Adipocyte (in vitro differentiated cells): ENCODE measurements at regions not wholly inside any gene's neighbourhood (a gene's known extent, or its start where the extent isn't known, plus 50 kb on each side); places are given as distances from the start of the nearest gene placed in this dataset.
A peak's percentile ranks its signal among the peaks of the same experiment; 100 is the strongest.

Experiments used
- DNase-seq: peaks from one replicate; pipeline ENCODE4 v3.0.0-alpha.2; 2015; ENCODE audit warnings: low read depth
- H3K27me3 ChIP-seq: replicated peaks from 2 replicates; pipeline ENCODE4 v1.7.0; 2013; ENCODE audit warnings: mild to moderate bottlenecking, low read length, moderate library complexity; ENCODE audit not compliant: control insufficient read depth, insufficient read depth
- H3K36me3 ChIP-seq: 2 replicates; pipeline ENCODE4 v1.7.0; 2013; ENCODE audit warnings: low read length, mild to moderate bottlenecking, moderate library complexity; ENCODE audit not compliant: control insufficient read depth, insufficient read depth, severe bottlenecking
- H3K4me1 ChIP-seq: 2 replicates; pipeline ENCODE4 v1.7.0; 2013; ENCODE audit warnings: mild to moderate bottlenecking, low read length, moderate library complexity; ENCODE audit not compliant: control insufficient read depth, insufficient read depth
- H3K4me3 ChIP-seq: 2 replicates; pipeline ENCODE4 v1.7.0; 2013; ENCODE audit warnings: mild to moderate bottlenecking, low read length, moderate library complexity
- H3K9ac ChIP-seq: 2 replicates; pipeline ENCODE4 v1.7.0; 2013; ENCODE audit warnings: mild to moderate bottlenecking, low read length, moderate library complexity
- H3K9me3 ChIP-seq: 2 replicates; pipeline ENCODE4 v1.7.0; 2013; ENCODE audit warnings: mild to moderate bottlenecking, low read length, moderate library complexity; ENCODE audit not compliant: control insufficient read depth

DNA sequence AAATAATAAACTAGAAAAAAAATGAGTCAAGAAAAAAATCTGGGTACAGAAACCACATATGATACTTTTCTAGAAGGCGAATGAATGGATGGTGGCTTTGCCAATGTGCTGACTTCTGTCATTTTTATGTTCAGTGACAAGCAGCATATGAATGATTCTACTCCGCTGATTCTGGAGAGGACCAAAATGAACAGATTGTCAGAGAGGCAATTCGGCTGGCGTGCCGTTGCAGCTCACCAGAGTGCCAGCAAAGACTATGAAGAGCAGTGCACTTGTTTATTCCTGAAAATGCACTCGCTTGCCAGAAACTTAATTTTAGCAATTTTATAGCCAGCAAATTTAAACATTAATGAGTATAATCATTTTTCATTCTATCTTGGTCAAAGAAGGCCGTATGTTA is 105.9 kb upstream of the NYAP2 start:
- no peak overlapping the region for H3K4me3 ChIP-seq
- no peaks in the 10 kb centered on the region for H3K4me1 ChIP-seq
- no peaks in the 10 kb centered on the region for H3K9me3 ChIP-seq
- no peak overlapping the region for H3K9ac ChIP-seq
- DNase-seq = no peak
- H3K36me3 ChIP-seq = no peaks in the 10 kb centered on the region
- peaks cover 4% of the 10 kb centered on the region for H3K27me3 ChIP-seq

DNA sequence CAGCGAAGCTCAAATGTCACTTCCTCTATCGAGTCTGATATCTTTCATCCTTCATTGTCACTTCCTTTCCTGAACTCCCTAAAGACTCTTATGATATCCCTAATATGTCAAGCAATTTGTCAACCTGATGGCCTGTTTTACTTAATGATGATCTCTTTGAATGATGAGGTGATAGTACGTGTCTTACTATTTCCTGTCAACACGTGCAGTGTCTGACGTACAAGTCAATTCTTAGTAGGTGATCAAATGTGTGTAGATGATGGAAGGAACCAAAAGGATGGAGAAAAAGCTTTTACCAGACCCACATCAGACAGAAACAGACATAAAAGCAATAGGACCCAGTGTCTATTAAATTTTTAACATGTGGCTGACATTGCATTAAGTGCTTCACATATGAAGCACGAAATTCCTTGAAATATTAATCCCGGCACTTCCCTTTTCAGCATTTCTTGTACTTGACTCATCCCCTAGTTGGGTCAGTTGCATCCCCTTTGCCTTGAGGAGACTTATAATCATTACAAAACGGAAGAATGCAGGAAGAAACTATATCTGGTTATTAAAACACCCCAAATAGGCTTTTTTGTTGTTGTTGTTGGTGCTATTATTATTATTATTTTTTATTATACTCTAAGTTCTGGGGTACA is 108.6 kb upstream of the NYAP2 start:
- no peak overlapping the region for H3K9ac ChIP-seq
- no peaks in the 10 kb centered on the region for H3K36me3 ChIP-seq
- H3K4me3 ChIP-seq = no peak overlapping the region
- no peaks in the 10 kb centered on the region for H3K4me1 ChIP-seq
- H3K27me3 ChIP-seq = peaks cover 4% of the 10 kb centered on the region
- no peak for DNase-seq
- H3K9me3 ChIP-seq = no peaks in the 10 kb centered on the region

DNA sequence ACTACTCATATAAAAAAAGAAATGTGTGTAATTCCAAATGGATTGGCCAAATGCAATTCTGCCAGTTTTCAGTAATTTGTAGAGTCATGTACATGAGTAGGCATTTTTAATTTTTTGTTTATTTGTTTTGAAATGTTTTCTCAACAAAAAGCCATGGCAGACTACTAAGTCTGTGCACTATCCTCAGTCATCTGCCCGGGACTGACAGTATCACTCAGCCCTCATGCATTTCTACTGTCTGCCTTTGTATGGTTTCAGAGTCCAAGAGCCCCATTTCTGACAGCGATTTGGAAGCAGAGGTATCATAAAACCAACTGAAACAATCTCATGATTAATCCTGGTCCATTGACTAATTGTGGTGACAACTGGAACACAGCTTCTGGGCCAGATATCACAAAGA is 109.9 kb upstream of the NYAP2 start:
- DNase-seq = no peak

DNA sequence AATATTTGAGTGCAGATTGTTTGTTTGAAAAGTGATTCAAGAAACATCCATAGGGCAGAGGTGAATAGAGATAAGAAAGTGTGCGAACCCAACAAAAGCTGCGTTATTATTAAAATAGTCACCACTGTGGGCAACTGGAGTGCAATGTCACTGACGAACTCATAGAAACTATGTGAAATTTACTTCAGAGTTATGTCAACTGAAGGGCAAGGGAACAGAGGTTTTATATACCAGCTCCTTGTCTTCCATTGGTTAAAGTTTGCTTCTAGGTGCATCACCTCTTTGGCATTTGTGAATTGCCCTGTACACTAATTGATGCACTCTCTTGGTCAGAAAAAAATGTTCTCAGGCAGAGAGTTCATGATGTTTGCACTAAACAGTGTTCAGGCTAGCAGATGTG is 110.5 kb upstream of the NYAP2 start:
- no peak overlapping the region for H3K9ac ChIP-seq

More for the DNA sequence above, 109.9 kb upstream of the NYAP2 start:
- Histone ChIP-seq H3K9me3 (no peaks in the 10 kb centered on the region), H3K27me3 (peaks cover 4% of the 10 kb centered on the region), H3K4me3 (no peak overlapping the region), H3K9ac (no peak overlapping the region), H3K4me1 (no peaks in the 10 kb centered on the region), H3K36me3 (no peaks in the 10 kb centered on the region)

DNA sequence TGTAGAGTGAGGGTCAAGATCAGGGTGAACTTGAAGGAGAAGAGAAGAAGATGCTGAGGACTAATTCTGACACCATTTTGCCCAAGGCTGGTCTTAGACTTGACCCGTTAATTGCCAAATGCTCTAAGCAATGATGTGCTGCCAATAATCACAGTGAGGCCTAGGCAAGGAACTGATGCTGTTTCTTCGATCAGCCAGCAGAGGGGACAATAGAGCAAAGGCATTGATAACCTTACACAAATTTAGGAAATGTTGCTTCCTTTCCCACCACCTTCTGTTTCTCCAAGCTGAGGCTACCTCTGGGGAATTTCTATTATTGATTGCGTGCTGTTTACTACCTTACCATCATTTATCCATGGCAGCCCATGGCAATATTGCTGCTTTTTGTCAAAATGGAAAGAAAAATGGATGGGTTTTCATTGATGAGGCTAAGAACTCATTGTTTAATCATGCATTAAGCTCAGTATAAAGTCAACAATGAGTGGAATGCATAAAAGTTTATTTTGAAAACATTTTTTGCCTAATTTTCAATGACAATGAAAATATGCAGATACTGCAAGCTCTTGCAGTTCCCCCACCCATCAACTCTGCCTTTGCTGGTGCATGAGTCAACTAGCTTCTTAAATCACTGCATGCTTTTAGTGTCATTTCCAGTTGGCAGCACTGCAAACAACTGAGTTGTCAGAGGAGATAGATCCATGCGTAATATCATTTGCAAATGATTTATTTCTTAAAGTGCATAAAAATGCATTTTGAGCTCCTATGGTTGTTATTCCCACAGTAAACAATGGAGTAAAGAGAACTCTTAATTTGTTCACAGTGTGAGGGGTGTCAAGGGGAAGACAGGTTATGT is 116.4 kb upstream of the NYAP2 start:
- no peaks in the 10 kb centered on the region for H3K36me3 ChIP-seq
- no peak overlapping the region for H3K9ac ChIP-seq
- peak; percentile 46 for DNase-seq
- no peak overlapping the region for H3K4me3 ChIP-seq
- H3K27me3 ChIP-seq = no peaks in the 10 kb centered on the region
- H3K9me3 ChIP-seq = no peaks in the 10 kb centered on the region
- peaks cover 8% of the 10 kb centered on the region for H3K4me1 ChIP-seq

More for the DNA sequence above, 110.5 kb upstream of the NYAP2 start:
- Histone ChIP-seq H3K4me1 (no peaks in the 10 kb centered on the region), H3K9me3 (no peaks in the 10 kb centered on the region), H3K4me3 (no peak overlapping the region), H3K27me3 (peaks cover 4% of the 10 kb centered on the region), H3K36me3 (no peaks in the 10 kb centered on the region)
- DNase-seq = no peak

DNA sequence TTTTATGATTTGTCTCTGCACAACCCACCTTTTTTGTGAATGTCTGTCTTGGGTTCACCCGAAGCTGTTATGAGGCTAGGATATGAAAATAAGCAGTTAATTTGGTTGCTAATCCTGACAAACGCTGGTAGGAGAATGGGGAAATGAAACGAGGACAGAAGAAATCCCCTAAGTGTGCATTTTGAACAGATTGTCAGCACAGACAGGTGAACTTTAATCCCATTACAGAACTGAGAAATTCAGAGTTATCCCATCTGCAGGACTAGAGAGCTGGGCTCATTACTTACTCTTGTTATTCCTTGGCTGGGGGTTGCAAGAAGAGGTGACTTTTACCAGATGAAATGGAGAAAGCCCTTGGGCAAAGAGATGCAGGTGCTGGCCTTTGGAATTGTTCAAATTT is 123.3 kb upstream of the NYAP2 start:
- Histone ChIP-seq H3K27me3 (no peaks in the 10 kb centered on the region), H3K36me3 (no peaks in the 10 kb centered on the region), H3K4me1 (peaks cover 5% of the 10 kb centered on the region), H3K9me3 (no peaks in the 10 kb centered on the region), H3K4me3 (no peak overlapping the region), H3K9ac (no peak overlapping the region)
- no peak for DNase-seq

DNA sequence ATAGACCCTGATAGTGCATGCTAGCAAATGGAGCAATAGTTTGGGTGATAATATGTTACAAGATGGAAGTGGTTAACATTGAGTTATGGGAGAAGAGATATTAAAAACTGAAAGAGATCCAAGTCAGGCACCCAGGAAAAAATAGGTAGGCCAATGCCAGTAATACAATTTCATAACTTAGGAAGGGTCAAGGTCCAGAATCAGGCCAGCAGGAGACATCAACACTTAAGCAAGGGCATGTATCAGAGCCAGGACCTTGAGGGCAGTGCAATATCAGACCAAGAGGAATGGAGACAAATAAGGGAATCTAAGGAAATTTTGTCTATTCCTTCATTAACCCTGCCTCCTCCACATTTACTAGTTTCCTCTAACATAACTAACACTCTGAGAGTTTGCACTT is 124.1 kb upstream of the NYAP2 start:
- H3K4me3 ChIP-seq = no peak overlapping the region
- no peak overlapping the region for H3K9ac ChIP-seq
- no peaks in the 10 kb centered on the region for H3K36me3 ChIP-seq
- no peak for DNase-seq
- no peaks in the 10 kb centered on the region for H3K9me3 ChIP-seq
- H3K4me1 ChIP-seq = peaks cover 5% of the 10 kb centered on the region
- no peaks in the 10 kb centered on the region for H3K27me3 ChIP-seq

DNA sequence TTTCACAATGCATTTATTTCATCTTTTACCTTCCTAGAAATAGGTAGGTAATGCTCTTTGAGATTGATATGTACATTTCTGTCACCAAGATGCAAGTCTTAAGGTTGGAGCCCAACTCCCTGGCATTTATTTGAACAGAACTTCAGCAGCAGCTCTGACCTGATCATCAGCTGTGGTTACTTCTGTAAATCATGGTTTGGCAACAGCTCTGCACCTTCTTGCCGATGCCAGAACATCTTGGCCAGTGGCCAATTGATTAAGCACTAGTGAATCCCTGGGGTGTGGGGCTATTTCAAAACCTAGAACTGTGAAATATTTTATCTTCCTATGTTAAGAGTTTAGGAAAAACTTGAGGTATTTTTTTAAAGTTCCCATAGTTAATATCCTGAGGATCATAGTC is 124.8 kb upstream of the NYAP2 start:
- DNase-seq = peak; percentile 17
- peaks cover 5% of the 10 kb centered on the region for H3K4me1 ChIP-seq
- H3K9ac ChIP-seq = no peak overlapping the region
- H3K36me3 ChIP-seq = no peaks in the 10 kb centered on the region
- no peaks in the 10 kb centered on the region for H3K9me3 ChIP-seq
- H3K27me3 ChIP-seq = no peaks in the 10 kb centered on the region
- no peak overlapping the region for H3K4me3 ChIP-seq

DNA sequence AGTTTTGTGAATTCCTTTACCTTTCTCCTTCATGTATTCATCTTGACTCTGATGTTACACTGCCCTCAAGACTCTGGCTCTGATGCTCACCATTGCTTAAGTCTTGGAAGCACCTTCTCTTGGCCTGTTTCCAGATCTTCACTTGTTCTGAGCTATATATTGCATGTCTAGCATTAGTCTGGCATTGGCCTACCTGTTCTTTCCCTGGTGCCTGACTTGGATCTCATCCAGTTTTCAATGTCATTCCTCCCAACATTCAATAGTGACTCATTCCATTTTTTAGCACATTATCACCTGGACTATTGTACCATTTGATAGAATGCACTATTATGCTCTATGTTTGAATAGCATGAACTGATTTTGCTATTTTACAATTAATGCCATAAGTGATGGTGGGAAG is 127.3 kb upstream of the NYAP2 start:
- Histone ChIP-seq H3K27me3 (no peaks in the 10 kb centered on the region), H3K4me3 (no peak overlapping the region), H3K9me3 (no peaks in the 10 kb centered on the region), H3K4me1 (peaks cover 5% of the 10 kb centered on the region), H3K36me3 (no peaks in the 10 kb centered on the region), H3K9ac (no peak overlapping the region)
- DNase-seq = no peak

DNA sequence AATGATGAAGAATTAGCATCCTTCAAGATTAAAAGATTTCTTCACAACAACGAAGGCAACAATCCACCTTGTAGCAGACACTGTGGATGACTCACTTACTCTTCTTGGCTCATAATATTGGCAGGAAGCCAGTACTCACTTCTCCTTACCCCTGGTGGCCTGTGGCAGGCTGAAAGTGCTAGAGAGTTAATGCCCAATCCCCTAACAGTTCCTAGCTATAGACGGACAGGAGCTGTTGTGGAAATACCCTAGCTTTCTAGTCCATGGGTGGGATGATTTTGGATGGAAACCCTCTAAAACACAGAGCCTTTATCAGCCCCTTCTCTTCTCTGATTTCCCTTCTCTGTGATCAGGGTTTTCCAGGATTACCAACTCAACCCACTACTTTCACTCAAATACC is 128.6 kb upstream of the NYAP2 start:
- no peak overlapping the region for H3K4me3 ChIP-seq
- H3K4me1 ChIP-seq = peaks cover 5% of the 10 kb centered on the region
- no peaks in the 10 kb centered on the region for H3K36me3 ChIP-seq
- H3K27me3 ChIP-seq = no peaks in the 10 kb centered on the region
- H3K9me3 ChIP-seq = no peaks in the 10 kb centered on the region
- no peak overlapping the region for H3K9ac ChIP-seq
- DNase-seq = peak; percentile 45

DNA sequence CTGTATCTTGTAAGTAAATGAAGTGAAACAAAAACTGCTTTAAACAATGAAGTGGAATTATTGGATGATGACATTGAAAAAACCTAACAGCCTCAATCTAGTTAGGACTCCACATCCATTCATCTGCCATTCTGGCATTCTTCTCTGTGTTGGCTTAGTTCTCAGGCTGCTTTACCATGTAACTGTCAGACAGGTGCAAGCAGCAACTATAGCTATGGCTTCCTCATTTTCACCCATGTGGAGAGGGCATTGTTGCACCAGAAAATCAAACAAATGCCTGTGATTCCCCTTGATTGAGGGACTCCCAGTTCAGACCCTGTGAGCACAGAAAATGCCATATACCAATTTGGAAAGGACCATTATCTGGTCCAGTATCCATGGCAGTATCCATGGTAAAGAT is 129.5 kb upstream of the NYAP2 start:
- Histone ChIP-seq H3K9me3 (no peaks in the 10 kb centered on the region), H3K27me3 (no peaks in the 10 kb centered on the region), H3K9ac (no peak overlapping the region), H3K4me1 (peaks cover 3% of the 10 kb centered on the region), H3K36me3 (no peaks in the 10 kb centered on the region), H3K4me3 (no peak overlapping the region)
- no peak for DNase-seq
